ENCODE measurements at regions not wholly inside any gene's neighbourhood (a gene's known extent, or its start where the extent isn't known, plus 50 kb on each side); places are given as distances from the start of the nearest gene placed in this dataset.

GRCh38 chr9:16996901-16997491, 126.5 kb upstream of the BNC2 start:
- no peaks in the 10 kb centered on the region for H3K4me1 ChIP-seq
- no peaks in the 10 kb centered on the region for H3K36me3 Mint-ChIP-seq (ENCODE audit: insufficient read depth, unreplicated experiment)
- no peak overlapping the region for H3K4me3 ChIP-seq (ENCODE audit: low read depth, low read length)
- no TSS peak for BruUV-seq (replicated peaks)
- H3K36me3 ChIP-seq (ENCODE audit: control insufficient read depth, insufficient read depth, low read length) = no peaks in the 10 kb centered on the region
- POLR2A ChIA-PET = no interaction called here
- peaks cover 32% of the 10 kb centered on the region for H3K9me3 Mint-ChIP-seq (ENCODE audit: unreplicated experiment)
- H3K27me3 Mint-ChIP-seq (ENCODE audit: insufficient read depth, unreplicated experiment) = no peaks in the 10 kb centered on the region
- TF ChIP-seq CTCF (IDR thresholded peaks at IDR 0.05; ENCODE audit: insufficient read depth in 1 of 2, low read depth in 1 of 2, low read length in 1 of 2, severe bottlenecking in 1 of 2, unreplicated experiment in 1 of 2) = no peak
- intact Hi-C loops (cut with micrococcal nuclease; ENCODE audit: unreplicated experiment) = no loop called here
- no peak overlapping the region for H3K4me3 Mint-ChIP-seq (ENCODE audit: unreplicated experiment)
- peaks cover 7% of the 10 kb centered on the region; the same call in 1 of the 2 replicates for H3K9me3 ChIP-seq
- H3K27me3 ChIP-seq (replicated peaks; ENCODE audit: control insufficient read depth, insufficient read depth, low read length) = no peaks in the 10 kb centered on the region
- CTCF ChIA-PET = no interaction called here
- DNase-seq = no peak
- no peak overlapping the region for H3K27ac Mint-ChIP-seq (ENCODE audit: unreplicated experiment)
- no peaks in the 10 kb centered on the region for H3K4me1 Mint-ChIP-seq (ENCODE audit: low read depth, unreplicated experiment)

GRCh38 chr9:16992138-16992537, 121.7 kb upstream of the BNC2 start:
- intact Hi-C loops (cut with micrococcal nuclease; ENCODE audit: unreplicated experiment) = no loop called here
- TF ChIP-seq CTCF (IDR thresholded peaks at IDR 0.05; ENCODE audit: insufficient read depth in 1 of 2, low read depth in 1 of 2, low read length in 1 of 2, severe bottlenecking in 1 of 2, unreplicated experiment in 1 of 2) = no peak
- Histone ChIP-seq H3K27me3 (replicated peaks; ENCODE audit: control insufficient read depth, insufficient read depth, low read length) (no peaks in the 10 kb centered on the region), H3K4me1 (no peaks in the 10 kb centered on the region), H3K4me3 (ENCODE audit: low read depth, low read length) (no peak overlapping the region), H3K36me3 (ENCODE audit: control insufficient read depth, insufficient read depth, low read length) (no peaks in the 10 kb centered on the region), H3K9me3 (peaks cover 5% of the 10 kb centered on the region; the same call in 1 of the 2 replicates)
- CTCF ChIA-PET = interaction anchor here (0.7 kb wide), 1 partner anchor 700 kb away, joined by 4 read pairs; no protein-coding TSS in a partner anchor
- BruUV-seq (replicated peaks) = no TSS peak
- Mint-ChIP-seq H3K36me3 (ENCODE audit: insufficient read depth, unreplicated experiment) (no peaks in the 10 kb centered on the region), H3K4me1 (ENCODE audit: low read depth, unreplicated experiment) (no peaks in the 10 kb centered on the region), H3K27ac (ENCODE audit: unreplicated experiment) (no peak overlapping the region), H3K4me3 (ENCODE audit: unreplicated experiment) (no peak overlapping the region), H3K27me3 (ENCODE audit: insufficient read depth, unreplicated experiment) (no peaks in the 10 kb centered on the region), H3K9me3 (ENCODE audit: unreplicated experiment) (peaks cover 24% of the 10 kb centered on the region)
- POLR2A ChIA-PET = no interaction called here
- DNase-seq = no peak

GRCh38 chr9:16987026-16987425, 116.6 kb upstream of the BNC2 start:
- TF ChIP-seq CTCF (IDR thresholded peaks at IDR 0.05; ENCODE audit: insufficient read depth in 1 of 2, low read depth in 1 of 2, low read length in 1 of 2, severe bottlenecking in 1 of 2, unreplicated experiment in 1 of 2) = no peak

More at GRCh38 chr9:16987026-16987425, 116.6 kb upstream of the BNC2 start:
- Histone ChIP-seq H3K4me1 (no peaks in the 10 kb centered on the region), H3K27me3 (replicated peaks; ENCODE audit: control insufficient read depth, insufficient read depth, low read length) (no peaks in the 10 kb centered on the region), H3K9me3 (no peaks in the 10 kb centered on the region), H3K36me3 (ENCODE audit: control insufficient read depth, insufficient read depth, low read length) (no peaks in the 10 kb centered on the region), H3K4me3 (ENCODE audit: low read depth, low read length) (no peak overlapping the region)
- Mint-ChIP-seq H3K36me3 (ENCODE audit: insufficient read depth, unreplicated experiment) (no peaks in the 10 kb centered on the region), H3K27me3 (ENCODE audit: insufficient read depth, unreplicated experiment) (no peaks in the 10 kb centered on the region), H3K4me3 (ENCODE audit: unreplicated experiment) (no peak overlapping the region), H3K27ac (ENCODE audit: unreplicated experiment) (no peak overlapping the region), H3K9me3 (ENCODE audit: unreplicated experiment) (no peaks in the 10 kb centered on the region), H3K4me1 (ENCODE audit: low read depth, unreplicated experiment) (no peaks in the 10 kb centered on the region)
- ChIA-PET CTCF (no interaction called here), POLR2A (no interaction called here)
- intact Hi-C loops (cut with micrococcal nuclease; ENCODE audit: unreplicated experiment) = no loop called here
- no peak for DNase-seq
- BruUV-seq (replicated peaks) = no TSS peak

All from Caco-2 (cell line).